HG03342 (cell line): ENCODE measurements at regions not wholly inside any gene's neighbourhood (a gene's known extent, or its start where the extent isn't known, plus 50 kb on each side); places are given as distances from the start of the nearest gene placed in this dataset.
A peak's percentile ranks its signal among the peaks of the same experiment; 100 is the strongest.

Experiments used
- ATAC-seq: cut with Tn5 transposase; IDR thresholded peaks from one replicate; pipeline ENCODE4 v1.9.1; 2021; ENCODE audit warnings: mild to moderate bottlenecking, moderate library complexity; ENCODE audit not compliant: unreplicated experiment

DNA sequence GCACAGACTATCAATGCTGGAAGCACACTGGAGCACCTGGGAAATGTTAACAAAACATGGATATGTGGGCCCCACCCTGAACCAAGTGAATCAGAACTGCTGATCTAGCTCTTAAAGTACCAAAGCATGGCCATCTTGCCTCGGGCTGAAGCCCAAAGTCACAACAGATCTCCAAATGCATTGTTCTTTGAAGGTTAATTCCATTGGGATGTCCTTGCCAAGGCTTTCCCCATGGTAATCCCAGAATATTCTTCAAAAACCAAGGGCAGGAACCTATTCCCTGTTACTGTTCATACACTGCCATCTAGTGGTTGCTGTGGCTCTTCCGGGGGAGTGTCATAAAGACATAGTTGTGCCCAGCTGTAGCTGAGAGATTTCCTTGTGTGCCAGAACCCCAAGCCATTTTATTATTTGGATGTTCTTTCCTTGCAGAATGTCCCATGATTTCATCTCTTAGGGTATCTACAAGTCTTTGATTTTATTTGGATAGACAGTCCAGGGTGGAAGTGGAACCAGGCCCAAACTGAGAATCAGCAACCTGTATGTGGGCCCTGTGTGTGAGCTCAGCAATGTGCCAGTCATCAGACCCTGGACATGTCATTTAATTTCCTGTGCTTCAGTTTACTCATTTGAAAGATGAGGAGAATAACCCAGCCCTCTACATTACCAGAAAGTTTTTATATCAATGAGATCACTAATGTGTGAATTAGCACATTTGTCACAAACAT, 290.0 kb downstream of the ACTL7B start:
- ATAC-seq, result peak; percentile 86

DNA sequence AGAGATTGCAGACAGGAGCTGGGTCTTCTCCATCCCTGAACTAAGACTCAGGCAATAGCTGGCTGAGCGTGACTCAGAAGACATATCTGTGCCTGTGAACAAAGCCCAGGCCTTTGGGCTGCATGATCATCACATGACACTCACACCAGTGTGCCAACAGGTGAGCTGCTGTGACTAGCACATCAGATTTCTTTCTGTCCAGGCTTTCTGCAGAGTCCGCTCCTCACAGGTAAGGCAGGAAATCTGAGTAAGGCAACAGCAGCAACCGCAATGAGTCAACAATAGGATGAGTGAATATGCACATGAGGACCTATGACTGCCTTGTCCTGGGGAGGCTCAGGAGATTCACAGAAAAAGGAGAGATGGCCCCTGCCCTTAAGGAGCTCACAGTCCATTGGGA, 293.6 kb downstream of the ACTL7B start:
- ATAC-seq, result no peak

DNA sequence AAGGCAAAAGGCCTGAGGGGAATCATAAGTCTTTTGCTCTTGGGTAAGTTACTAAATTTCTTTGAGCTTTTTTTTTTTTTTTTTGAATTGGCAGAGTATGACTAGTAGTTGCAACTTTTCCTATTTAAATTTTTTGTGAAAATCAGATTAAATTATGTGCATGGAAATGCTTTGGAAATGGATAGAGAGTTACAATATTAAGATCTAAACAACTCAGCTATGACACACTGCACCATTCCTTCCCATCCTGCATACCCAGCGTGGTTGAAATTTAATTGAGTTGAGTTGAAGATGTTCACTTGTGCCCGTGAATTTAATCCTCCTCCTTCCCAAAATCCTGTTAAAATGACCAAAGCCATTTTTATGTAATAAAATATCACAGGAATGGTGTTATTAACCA, 296.4 kb downstream of the ACTL7B start:
- ATAC-seq, result no peak

DNA sequence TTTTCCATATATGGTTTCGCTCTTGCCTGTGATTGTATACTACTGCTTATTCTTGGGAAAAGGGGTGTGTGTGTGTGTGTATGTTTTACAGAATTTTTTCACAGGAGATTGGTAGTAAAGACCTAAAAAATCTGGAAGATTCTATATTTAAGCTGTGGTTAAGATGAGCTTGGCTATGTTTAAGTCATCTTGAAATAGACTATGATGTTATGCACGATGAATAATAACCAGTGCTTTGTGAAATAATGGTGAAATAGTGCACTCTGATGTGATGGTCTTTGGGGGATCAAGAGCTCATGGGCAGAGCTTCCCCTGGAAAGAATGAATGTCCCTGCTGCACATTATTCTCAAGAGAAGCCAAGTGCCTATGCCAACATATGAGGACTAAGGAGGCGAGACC, 301.0 kb downstream of the ACTL7B start:
- no peak for ATAC-seq

DNA sequence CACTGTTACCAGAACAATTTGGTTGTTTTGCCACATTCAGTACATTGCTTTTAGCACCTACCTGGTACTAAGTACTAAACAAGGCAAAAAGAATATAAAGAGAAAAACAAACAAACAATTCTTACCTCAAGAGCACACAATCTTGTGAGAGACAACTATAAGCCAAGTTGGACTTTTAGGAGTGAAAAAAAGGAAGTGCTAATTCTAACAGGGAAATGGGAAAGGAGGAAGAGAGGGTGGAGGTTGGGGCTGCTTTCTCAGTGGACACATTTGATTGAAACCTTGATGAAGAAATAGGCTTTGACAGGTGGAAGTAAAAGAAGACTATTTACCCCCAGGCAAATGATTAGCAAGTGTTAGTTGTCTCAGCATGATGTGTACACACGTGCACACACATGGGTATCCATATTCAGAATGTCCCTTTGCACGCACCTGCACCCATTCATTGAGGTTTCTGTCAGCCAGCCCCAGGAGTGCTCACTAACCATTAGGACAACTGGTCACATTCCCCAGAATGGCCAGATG, 302.6 kb downstream of the ACTL7B start:
- ATAC-seq, result no peak

DNA sequence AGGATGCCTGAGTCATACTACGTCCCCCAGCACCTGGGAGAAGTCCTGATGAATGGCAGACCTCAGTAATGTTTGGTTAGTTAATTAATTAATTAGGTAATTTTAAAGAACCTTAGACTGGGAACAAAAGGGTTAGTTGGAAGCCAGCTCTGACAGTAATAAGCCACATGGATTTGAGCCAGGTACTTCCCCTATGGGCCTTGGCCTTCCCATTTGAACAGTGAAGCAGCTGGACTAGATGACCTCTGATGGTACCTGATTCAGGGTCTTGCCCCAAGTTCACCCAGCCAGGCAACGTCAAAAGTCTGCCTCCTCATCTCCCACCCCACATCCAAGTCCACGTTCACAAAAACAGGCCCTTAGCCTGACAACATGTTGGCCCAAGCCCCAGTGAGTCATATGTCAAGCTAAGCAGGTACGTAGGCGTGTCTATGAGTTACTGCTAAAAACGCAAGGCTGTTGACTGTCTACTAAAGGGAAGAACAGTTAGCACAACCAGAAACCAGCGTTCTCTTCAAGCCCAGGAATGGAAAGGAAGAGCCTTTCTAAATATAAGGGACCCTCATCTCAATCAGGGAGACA, 303.2 kb downstream of the ACTL7B start:
- ATAC-seq, result no peak

DNA sequence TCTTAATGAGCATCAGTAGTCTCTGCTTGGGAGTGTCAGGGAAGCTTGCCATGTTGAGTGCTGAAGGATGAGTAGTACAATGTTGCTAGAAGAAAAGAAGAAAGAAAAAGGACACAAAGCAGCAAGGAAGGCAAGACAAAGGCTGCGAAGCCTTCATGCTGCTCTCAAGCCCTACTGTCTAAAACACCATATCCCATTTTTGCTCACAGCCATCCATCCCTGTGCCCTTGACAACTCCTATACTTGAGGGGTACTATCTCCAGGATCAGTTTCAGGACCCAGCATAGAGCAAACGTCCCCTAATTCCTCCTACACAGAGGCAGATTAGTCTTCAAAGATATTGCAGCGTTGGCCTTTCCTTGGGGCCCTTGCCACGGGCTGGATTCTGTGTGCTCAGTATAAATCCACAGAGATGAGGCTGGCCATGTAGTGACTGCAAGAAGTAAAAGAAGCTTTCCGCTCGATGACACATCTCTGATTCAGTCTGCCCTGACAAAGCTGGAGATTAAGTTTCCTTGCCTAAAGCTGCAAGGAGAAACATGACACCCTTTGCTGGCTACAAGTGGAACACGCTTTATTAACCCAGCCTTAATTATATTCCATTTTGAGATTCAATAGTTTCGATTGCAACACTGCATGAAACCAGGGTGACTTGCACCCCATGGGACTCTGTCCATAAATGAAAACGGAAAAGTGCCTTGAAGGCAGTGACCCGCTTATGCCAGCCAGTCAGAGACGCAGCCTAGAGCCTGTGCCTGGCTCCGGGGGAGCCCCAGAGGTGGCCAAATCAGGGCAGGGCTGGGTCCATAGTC, 304.6 kb downstream of the ACTL7B start:
- no peak for ATAC-seq

DNA sequence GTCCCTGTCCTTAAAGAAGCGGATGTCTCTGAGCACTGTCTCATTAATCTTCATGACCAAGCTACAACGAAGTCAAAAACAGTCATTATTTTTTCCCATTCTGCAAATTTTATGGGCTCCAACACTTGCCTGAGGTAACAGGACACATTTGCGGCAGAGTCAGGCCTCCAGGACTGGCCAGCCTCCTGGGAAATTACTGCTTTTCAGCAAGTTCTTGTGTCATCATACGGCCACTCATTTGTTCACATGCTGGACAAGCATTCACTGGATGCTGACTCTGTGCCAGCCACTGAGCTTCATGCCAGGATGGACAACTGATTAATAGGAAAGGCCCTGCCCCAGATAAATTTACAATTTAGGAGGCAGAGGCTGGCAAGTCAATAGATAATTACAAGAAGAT, 305.7 kb downstream of the ACTL7B start:
- ATAC-seq, result no peak

DNA sequence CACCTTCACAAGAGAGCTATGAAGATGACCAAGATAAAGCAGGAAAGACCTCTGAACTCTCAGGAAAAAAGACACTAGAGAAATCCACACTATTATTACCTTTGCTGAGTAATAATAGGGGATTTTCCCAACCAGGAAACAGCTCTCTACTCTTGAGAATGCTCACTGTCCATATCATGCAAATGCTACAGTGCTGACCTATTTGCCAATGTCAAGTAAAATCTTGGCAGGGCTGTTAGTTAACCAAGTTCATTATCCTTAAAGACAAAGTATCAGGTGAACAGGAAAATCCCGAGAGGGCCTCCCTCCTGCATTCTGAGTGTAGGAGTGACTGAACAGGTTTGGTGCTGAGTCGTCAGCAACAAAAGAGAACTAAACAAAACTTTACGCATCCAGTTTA, 306.6 kb downstream of the ACTL7B start:
- ATAC-seq, result no peak

DNA sequence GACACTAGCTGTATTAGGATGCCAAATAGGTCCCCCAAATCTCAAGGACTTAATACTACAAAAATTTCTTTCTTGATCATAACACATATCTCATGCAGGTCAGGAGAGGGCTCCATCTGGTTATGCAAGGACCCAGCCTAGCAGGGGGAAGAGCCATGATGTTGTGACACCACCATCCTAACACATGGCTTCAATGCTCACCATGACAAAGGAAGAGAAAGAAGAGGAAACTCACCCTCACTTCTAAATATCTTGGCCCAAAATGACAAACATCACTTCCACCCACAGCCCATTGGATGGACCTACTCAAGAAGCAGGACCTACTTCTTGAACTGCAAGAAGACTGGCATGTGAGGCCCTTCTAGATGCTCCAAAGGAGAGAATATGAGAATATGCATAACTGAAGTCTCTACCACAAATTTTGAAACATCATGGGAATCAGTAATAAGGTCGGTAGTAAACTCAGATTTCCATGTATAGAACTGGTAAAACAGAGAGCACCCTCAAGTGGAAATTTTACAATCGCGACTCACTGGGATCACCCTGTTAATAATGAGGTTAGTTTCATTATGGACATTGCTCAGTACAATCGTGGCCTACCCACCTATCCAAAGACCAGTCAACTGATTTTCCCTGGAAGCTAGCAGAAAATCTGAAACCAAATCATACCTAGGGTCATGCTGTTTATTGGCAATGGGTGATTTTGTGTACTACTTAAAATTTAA, 308.2 kb downstream of the ACTL7B start:
- no peak for ATAC-seq

DNA sequence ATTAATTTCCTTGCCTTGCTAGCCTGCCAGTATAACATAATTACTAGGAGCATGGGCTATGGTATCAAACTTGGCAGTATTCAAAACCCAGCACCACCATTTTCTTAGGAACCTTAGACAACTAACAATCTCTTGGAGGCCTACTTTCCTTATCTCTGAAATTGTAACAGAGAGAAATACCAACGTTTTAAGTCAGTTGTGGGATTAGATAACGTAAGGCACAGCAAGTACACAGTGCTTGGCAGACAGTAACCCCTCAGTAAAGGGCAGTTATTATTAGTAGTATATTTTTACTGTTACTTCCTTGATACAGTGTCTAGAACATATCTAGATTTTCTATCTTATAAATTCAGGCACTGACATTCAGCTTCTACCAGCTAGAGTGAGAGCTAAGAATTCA, 309.6 kb downstream of the ACTL7B start:
- no peak for ATAC-seq

DNA sequence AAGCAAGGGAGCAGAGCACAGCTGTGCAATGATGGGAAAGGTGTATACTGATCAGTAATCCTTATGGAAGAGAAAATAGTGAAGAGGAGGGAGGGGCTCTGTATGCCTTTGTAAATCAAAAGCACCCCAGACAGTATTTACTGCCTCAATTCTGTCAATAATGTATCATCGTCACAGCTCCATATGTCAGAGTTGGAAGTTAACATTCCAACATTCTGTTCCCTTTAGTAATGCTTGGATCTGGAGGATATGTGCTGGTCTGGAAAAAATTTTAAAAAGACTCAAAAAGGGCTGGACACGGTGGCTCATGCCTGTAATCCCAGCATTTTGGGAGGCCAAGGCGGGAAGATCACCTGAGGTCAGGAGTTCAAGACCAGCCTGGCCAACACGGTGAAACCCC, 310.4 kb downstream of the ACTL7B start:
- no peak for ATAC-seq

DNA sequence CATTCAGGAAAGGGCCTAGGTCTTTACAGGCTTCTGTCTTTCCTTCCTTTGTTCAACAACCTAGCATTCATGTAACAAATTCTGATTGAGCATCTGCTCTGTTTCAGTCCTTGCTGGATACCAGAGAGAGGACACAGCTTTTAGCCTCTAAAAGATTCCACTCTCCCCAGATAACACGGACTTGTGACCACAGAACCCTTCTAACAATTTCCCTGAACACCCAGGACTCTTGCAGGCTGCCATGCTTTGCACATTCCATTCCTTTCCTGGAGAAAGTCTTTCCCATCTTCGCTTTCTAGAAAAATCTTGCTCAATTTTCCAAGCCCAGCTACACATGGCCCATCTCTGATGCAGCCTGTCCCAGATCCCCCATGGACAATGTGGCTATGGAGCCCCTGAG, 310.9 kb downstream of the ACTL7B start:
- ATAC-seq, result no peak

DNA sequence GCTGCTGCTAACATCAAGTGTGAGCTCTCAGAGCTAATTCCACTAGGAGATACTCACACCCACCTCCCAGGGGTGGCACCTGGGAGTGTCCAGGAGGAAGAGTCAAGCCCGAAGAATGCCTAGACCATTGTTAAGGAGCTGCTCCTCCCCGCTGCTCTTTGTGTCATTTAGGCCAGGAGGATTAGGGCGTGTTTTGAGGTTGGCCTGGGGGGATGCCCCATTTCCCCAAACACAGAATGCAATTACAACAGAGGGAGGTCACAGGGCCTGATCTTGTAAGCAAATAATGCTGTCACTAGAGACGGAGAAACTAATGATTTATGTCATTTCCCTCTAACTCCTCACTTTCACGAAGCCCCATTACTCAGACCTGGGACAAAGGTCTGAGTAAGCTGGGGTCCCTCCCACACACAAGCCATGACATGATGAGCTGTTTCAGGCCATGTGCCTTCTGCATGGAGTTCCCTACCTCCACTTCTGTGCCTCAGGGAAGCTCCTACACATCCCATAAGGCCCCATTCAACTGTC, 312.5 kb downstream of the ACTL7B start:
- no peak for ATAC-seq

DNA sequence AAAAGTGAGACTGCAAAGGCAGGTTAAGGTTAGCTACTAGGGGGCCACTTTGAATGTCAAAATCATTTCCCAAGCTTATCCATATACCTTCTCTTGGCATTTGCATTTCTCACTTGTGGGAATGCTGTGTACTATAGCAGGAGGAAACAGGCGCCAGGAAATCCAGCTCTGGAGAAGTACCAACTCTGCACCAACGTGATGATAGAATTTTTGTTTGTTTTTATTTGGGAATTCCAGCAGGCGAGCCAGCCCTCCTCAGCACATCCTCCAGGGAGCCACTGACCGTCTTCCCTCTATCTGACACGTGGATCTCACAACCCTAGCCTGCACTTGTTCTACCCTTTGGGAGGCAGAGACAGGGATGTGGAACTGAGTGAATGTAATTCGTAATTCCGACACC, 318.0 kb downstream of the ACTL7B start:
- ATAC-seq, result no peak

DNA sequence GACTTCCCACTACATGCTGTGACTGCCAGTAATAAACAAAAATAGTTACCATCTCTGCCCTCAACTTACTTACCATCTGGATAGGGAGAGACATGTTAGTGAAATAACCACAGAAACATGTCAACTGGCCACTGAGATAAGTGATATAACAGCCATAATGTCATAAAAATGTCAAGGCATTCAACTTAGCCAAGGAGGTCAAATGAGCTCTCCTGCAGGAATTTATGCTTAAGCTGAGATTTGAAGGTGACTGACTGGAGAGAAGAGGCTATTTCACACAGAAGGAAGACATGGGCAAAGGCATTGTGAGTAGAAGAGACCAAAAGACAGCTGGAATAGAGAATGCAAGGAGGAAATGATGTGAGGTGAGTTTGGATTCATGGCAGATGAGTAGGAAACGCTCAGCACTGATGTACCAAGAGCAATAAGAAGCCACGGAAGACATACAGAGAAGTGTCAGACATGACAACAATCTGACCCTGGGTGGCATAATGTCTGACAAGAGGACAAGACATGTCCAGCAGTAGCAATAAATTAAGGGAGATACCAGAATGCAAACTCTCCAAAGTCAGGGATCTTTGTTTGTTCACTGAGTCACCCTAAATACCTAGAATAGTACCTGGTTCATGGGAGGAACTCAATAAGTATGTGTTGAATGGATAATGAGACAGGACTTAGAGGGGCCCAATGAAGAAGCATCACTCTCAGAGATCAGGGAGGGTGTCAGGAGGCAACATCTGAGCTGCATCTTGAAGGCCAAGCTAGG, 318.8 kb downstream of the ACTL7B start:
- ATAC-seq, result no peak

DNA sequence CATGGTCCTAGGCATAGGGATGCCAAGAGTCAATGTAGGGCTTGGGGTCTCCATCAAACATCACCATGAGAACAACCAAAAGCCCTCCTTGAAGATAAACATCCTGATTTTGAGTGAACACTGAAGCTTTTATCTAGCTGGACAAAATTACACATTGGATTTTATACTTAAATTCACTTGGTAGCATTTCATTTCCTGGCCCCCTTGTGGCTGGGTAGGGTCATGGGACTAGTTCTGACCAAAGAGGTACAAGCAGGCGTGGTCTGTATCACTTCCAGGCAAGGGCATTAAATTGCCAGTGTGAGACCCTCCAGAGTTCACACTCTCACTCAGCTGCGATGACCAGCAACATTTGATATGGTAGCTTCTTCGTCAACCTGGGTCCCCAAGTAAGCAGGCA, 320.3 kb downstream of the ACTL7B start:
- ATAC-seq, result peak; percentile 76

DNA sequence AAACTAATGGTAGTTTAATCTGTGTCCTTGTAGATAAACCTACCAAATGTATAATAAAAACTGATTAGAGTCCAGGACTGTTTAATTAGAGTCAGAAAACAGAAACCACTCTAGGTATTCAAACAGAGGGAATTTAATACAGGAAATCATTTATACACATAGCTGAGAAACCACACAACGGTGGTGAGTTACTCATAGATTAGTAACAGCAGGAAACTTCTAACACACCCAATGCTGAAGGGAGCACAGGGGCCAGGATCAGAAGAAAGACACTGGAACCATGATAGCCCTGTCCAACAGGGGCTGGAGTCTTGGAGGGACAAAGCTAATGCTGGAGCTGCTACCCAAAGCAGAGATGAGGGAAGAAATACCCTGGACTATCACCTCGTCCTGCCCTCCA, 321.0 kb downstream of the ACTL7B start:
- ATAC-seq, result no peak

DNA sequence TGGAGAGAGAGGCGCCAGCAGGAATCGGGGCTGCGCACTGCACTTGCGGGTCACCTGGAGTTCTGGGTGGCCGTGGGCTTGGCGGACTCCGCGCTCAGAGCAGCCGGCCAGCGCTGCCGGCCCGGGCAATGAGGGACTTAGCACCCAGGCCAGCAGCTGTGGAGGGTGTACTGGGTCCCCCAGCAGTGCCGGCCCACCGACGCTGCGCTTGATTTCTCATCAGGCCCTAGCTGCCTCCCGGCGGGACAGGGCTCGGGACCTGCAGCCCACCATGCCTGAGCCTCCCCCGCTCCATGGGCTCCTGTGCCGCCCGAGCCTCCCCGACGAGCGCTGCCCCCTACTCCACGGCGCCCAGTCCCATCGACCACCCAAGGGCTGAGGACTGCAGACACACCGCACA, 325.6 kb downstream of the ACTL7B start:
- no peak for ATAC-seq

DNA sequence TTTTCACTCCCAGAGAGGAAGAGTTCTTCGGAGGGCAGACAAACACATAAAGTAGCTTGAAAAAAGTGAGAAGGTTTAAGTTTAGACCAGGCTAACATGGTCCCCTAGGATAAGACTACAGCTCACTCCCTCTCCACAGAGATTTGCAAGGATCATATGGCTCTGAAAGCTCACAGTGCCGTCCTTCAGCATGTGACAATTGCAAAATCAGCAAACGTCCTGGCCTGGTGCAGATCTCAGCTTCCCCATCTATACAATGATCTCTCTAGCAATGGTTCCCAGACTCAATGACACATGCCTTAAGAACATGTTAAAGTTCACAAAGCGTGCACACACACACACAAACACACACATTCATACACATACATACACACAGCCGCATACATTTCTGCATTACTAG, 327.6 kb downstream of the ACTL7B start:
- no peak for ATAC-seq
